HG02943 (cell line): ENCODE measurements at regions not wholly inside any gene's neighbourhood (a gene's known extent, or its start where the extent isn't known, plus 50 kb on each side); places are given as distances from the start of the nearest gene placed in this dataset.
"Not testable (repeated sequence)": the region's sequence is repeated elsewhere in the genome, so short reads cannot be mapped to it uniquely, and the experiment has no call there.

ENCODE experiments used
- ATAC-seq: cut with Tn5 transposase; IDR thresholded peaks from one replicate; pipeline ENCODE4 v1.9.1; 2021; ENCODE audit warnings: mild to moderate bottlenecking, low read depth, moderate library complexity; ENCODE audit not compliant: unreplicated experiment

DNA sequence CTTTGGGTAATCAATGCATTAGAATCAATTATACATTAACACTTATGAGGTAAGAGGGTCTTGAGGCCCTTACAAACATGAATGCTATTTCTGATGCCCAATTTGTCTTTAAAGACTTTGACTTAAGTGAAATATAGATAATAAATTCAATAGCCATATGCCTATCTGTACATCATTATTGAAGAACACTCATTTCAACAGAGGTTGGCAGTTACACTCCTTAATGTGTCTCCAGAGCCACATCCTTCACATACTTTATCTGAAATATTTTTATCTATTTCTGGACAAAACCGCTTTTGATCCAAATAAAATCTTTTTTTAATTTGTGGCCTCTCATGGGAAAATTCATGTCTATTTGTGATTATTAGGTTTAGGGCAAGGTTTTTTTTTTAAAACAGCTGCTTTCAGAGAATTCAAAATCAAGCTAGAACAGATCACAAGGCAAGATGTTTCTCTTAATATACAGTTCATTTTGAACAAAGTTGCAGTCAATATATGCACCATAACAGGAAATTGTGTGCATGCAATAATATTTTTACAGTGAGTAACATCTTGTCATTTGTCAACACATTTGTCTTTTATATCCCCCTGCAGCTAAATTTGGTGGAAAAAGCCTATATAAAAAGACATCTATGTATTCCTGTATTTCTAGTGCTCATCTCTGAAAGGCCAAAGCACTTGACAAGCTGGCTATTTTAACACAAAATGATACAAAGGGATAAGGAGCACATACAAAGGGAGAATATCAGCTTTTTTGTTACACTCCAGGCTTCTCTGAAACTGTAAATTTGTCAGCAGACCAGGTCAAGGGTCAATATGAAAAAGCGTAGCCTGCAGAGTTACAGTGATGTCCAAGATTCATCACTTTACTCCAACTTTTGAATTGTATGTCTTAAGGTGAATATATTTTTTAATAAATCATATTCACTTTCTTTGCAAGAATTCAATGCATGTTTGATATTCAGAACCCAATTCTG, 146.2 kb upstream of the DPH6 start:
- no peak for ATAC-seq

DNA sequence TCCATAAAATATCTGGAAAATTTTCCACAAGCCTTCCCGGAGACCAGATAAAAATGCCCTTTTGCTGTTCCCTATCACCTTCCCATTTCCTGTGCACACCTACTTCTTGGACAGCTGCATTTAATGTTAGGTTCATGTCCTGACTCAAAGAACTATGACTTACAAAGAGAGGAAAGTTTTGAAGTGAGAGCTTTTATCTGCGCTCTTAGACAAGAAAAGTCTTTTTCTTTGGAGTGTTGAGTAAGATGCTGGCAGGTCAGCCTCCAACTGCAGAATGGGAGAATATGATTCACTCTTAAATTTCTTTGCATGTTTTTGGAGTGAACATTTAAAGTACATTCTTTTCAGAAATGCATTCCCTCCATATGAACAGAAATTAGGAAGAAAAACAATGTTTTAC, 147.3 kb upstream of the DPH6 start:
- no peak for ATAC-seq

DNA sequence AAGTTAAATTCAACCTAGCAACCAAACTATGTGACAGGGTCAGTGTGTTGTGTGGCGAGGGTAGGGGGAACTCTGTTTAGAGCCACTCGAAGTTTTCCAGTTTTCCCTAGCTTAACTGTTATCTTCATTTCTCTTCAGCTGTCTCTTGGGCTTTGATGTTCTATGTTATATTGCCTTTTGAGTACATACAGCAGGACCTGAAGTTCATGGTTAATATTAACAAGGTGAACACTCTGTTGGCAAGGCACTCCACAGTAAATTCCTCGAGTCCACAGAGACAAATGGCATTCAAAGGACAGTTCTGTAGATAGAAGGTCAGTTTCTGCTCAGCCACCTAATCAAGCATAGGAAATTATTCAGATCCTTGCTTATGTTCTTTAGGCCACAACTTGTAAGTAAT, 147.9 kb upstream of the DPH6 start:
- ATAC-seq = no peak

DNA sequence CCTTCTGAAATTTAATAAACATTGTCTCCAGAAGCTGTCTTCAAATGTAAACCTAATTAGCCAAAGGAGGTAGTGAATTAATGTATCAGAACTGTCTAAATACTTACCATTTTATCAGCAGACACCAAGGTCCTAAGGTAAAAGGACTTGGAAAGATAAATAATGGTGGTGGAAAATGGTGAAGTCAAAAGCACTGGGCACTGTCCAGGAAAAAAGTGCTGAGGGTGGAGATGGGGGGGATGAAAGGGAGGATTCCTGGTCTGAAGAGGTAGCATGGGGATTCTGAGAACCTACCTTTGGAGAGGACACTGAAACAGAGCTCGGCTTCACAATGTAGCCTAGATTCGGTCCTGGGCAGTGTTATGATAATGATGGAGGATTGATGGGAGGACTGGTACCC, 149.0 kb upstream of the DPH6 start:
- no peak for ATAC-seq

DNA sequence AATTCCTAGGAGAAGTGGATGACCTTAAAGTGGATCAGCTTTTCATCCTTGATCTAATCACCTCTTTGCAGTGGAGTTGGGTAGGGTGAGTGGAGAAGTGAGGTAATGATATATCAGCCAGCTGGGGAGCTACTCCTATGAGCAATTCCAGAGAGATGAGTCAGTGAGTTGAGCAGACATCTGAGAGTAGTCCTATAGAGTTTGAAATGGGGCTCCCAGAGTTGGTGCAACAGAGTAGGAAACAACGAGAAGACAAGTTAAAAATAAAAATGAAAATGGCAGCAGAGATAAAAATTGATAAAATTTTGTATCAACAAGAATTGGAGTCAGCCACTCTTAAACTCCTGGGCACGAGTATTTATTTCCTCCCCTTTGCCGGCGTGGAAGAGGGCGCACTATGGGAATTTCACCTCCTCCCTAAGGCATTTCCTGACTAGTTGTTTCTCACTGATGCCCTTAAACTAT, 150.8 kb upstream of the DPH6 start:
- ATAC-seq = no peak

DNA sequence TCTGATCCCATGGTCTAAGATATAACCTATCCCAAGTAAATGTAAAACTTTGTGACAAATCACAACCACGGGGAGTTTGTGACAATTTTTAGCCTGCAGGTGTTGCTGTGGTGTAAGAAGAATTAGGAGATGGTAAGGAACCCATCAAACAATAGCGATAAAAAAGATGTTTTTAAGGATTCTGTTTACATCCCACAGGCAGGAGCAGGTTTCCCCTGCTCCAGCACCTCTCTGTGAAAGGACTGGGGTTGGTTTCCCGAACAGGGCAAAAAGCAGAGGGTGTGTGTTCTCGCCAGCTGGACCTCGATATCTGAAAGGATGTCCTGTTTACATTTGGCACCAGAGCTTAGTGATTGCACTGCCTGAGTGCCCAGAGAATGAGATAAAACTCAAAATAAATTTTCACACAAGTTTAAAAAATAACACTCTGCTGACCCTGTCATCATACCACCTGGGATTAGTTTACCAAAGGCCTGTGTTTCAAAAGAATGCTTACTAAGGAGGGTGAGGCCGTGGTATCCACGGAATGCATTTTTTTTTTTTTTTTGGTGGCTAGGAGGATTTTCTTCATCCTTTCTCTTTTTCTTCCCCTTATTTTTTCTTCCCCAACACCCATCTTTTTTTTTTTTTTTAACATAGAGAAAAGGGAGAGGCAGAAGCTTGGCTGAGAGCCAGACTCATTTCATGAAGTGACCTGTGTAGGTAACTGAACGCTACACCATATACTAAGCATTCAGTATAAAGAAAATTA, 151.8 kb upstream of the DPH6 start:
- no peak for ATAC-seq

DNA sequence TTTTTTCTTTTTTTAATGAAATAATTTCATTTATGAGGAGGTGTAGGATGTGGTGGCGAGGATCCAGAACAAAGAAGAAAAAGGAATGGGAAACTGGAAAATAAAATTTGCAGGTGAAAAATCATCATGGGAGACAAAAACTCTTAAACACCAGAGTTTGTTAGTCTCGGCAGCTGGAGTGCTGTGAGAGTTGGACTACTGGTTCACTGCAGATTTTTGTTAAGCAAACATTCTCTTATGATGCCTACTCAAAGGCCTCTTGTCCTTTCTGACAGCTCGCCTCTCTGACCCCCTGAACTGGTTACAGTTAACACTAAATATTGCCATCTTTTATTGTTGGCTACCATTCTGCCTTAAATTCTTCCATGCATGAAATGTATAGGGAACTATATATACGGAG, 152.4 kb upstream of the DPH6 start:
- no peak for ATAC-seq

DNA sequence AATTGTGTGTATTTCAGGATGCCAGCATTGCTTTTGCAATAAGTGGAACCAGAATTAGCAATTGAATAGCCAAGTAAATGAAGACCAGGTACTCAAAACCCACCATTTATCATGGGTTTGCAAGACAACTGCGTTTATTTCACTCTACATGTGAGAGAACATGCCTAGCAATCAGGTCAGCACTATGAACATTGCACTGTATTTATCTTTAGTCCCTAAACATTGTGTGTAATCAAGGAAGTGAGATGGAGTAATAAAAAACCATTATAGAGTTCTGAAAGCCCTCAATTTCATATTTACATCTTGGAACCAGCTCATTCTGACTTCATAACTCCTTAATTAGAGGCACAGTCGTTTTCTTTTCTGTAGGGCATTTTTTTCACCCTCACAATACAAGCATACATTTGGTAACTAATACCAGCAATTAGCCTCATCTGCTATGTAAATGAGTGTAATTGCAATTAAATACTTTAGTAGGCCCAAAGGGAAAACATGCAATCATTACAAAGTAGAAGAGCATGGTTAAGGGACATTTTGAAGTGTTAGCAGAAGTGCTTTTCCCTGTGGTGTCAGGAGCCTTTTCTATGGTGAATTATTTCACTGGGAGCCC, 153.1 kb upstream of the DPH6 start:
- ATAC-seq = no peak

DNA sequence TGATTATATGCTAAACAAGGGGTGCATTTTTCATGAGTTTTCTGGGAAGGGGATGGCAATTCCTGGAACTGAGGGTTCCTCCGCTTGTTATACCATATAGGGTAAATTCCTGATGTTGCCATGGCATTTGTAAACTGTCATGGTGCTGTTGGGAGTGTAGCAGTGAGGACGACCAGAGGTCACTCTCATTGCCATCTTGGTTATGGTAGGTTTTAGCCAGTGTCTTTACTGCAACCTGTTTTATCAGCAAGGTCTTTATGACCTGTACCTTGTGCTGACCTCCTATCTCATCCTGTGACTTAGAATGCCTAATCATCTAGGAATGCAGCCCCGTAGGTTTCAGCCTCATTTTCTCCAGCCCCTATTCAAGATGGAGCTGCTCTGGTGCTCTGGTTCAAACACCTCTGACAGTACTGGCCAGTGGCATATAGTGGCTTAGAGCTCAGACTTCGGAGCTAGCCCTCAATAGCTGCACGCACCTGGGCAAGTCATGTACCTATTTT, 154.2 kb upstream of the DPH6 start:
- ATAC-seq = not testable (repeated sequence)

DNA sequence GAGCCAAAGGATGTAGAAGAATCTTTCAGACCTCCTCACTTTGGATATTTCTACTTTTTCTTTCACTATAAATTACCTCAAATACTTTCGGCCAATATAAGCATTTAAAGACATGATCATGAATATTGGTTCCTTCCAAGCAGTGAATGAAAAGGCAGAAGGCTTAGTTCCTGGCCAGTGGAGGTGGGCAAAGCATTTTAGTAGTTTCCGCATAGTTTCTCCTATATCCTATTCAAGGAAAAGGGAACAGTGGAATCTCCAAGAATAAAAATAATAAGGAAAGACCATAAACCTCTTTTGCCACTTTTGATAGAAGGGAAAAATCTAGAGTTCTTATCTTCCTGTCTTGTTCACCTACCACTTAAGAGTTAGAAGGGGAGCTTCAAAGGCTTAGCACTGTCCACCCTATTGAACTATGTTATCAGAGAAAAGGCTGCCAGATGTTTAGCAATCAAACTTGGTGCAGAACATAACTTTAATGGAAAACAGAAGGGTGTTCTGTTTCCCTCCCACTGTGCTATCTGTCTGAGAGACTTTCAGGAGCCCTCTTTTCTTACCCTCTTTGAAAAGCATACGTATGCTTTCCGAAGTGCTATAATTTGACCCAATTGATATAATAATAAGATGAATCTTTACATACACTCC, 155.6 kb upstream of the DPH6 start:
- no peak for ATAC-seq

DNA sequence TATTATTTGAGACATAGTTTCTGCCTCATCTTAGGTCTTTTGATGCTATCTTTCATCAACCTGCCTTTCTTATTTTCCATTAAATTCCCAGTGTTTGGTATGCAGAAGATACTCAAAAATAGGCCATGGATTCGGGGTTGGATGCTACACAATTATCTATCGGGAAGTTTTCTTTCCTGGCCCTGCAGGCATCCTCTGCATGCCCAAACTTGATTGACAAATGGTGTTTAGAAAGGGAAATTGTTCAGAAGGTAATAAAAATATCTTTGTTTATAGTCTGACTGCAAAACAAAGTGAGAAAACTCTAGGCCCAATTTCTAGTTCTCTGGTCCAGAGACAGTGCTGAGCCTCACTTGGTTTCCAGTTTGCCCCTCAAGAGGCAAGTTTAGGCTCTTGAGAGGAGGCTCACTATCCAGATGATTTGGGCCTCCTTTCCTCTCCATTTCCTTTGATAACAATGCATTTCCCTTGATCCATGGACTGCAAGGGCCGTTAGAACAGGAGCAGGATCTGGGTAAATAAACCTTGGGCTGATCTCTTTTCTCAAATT, 157.1 kb upstream of the DPH6 start:
- no peak for ATAC-seq

DNA sequence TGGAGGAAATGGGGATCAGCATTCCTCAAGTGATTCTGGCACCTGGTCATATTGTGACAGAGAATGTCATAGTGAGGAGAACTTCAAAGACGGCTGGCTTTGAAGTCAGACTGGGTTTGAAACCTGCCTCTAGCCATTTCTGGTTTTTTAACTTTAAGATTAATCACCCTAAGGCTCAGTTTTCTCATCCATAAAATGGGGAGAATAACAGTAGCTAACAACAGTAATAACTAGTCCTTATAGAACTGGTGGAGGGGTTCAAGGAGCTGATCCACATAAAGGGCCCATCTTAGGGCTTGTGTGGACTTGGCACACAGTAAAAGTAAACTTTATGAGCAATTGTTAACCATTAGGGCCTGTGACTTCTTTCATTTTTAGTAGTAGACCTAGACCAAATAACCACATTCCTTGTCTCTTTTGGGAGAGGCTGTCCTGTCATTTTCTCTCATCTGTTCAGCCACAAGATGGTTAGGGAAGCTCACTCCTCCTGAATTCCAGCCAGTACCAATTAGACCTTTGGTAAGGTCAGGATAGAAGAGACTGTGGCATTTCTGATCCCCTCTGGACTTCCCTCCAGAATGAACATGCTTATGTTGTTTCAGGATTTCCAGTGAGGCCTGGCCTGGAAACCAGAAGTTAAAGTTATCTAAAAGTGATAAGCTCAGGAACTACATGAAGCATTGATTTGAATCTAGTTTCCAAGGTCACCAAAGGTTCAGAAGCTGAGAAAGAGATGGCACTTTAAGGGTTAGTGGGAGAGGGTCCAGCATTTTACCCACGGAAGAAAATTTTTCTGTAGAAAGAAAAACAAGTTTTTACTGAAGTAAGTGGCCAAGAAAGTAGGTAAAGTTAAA, 159.3 kb upstream of the DPH6 start:
- no peak for ATAC-seq

DNA sequence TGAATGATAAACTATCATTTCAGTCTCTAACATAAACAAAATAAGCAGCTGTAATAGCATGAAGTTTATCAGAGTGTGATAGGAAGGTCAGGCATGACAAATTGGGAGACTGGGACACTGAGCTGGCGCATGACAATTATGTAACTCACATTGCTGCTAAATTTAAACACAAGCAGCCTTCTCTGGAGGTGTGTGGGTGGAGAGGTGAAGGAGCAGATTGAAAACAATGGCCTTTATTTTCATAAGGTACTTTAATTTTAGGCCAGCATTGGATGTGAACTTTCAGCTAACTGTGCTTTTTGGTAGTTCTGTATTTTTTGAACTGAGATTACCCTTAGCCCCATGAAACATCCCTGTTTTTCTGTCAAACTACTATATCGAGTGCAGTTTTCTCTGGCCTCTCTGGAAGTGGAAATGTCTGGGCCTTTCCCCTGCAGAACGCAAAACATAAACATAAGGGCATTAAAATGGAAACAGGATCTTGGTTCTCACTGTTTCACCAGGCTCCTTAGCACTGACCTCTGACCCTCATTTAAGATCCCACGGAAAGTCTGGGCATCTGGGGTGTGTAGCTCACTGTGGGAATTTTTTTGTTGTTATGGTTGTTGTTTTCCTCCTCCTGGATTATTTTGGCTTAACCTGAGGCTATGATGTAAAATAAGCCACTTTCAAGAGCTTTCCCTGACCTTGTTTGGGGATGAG, 160.1 kb upstream of the DPH6 start:
- no peak for ATAC-seq

DNA sequence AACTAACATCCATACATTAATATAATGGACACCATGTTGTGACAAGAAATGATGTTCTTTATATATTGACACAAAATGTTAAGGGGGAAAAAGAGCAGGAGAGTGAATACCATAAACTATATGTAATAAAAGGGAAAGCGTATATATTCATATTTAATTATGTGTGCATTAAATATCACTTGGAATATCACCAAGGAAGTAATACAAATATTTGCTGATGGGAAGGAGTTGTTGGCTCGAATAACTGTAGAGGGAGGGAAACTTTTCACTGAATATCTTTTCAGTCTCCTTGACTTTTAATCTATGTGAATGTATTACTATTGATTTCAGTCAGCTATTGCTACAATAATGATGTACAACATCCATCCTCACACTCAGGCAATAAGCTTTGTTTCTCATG, 167.0 kb upstream of the DPH6 start:
- ATAC-seq = no peak

DNA sequence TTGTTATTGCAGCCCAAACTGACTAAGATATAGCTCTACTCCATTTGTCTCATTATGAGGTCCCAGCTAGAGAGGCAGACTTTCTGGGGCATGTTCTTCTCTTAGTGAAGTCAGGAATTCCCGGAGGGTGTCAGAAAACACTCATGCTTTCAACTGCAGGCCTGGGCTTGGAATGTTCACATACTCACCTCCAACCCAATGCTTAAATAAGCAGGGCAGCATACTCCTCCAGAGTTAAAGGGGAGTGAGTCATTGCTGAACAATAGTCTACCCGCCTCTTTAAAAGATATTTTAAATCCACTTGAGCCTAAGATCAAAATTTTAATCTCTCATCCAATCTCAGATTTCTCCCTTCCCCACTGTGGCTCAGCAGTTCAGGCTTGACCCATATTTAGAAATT, 167.8 kb upstream of the DPH6 start:
- ATAC-seq = no peak

DNA sequence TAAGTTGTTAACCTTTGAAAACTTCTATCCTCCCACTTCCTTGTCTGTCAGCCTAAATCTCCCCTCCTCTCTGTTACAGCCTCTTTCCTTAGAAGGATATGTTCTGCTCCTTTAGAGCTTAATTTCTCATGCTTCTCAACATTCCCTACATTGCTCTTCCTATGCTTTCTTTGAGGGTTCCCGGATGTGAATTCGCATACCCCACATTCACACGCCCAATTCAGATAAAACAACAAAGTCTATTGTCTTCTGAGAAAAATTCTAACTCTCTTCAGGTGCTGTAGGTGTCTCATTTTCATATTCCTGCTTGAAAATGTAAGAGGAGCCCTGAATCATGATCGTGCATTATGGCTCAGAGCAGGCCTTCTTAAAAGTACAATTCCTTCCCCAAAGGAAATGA, 171.8 kb upstream of the DPH6 start:
- no peak for ATAC-seq

DNA sequence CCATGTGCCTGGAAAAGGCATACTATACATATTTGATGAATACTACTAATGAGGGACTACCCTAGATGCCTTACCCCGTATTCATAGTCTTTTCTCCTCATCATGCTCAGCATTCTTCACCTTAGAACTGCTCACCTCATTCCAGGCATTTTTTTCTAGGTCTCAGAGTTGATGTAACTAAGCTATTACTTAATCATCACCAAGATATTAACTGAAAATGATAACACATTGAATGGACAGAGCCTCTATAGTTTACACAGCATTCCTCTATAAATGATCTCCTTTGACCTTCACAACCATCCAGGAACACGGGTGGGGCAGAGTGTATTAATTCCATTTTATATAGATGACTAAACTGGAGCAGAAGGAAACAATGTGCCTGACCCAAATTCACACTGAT, 174.1 kb upstream of the DPH6 start:
- ATAC-seq = no peak

DNA sequence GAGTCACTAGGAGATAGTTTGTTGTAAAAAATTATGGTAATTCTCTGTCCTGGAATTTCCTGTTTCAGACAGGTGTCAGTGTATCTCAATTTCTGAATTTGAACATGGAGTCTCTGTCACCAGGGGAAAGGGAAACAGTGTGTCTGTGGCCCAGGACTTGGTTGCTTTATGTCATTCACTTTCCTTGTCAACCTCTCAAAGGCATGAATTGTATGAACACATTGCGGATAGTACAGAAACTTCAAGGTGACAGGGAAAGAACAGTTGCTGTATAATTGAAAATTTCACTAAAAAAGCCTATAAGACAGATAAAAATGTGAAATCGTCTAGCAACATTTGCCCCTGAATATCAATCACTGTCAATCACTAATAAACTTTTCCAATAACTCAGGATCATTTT, 175.0 kb upstream of the DPH6 start:
- no peak for ATAC-seq

DNA sequence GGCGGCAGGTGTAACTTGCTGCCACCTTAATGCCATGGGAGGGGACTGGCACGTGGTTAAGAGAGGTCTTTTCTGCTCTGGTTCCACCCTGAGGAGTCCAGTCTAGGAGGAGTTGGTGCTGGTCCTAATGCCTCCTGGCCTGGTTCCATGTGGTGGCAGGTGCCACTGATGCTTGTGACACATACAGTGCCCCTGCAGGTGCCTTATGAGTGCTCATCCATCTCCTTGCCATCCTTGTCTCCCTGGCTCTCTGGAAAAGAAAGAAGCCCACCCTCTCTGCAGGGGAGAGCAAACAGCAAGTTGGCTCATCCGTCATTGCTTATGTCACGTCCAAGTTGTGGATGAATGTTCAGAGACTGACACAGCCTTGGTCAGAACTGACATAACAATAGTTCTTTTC, 175.8 kb upstream of the DPH6 start:
- ATAC-seq = no peak
